Smooth muscle cell (in vitro differentiated cells): ENCODE measurements at regions not wholly inside any gene's neighbourhood (a gene's known extent, or its start where the extent isn't known, plus 50 kb on each side); places are given as distances from the start of the nearest gene placed in this dataset.

Experiments used
- DNase-seq: peaks from one replicate; lab custom pipeline; 2025; ENCODE audit not compliant: unreplicated experiment; lab: John Stamatoyannopoulos, UW
- H2AFZ ChIP-seq: fragments of 200-600 bp; sonication (generic); 2 replicates; pipeline ENCODE4 v1.6.0; 2016; ENCODE audit warnings: antibody characterized with exemption, low read depth, mild to moderate bottlenecking
- H3F3A ChIP-seq: fragments of 200-600 bp; sonication (generic); 2 replicates; pipeline ENCODE4 v1.6.0; 2017; ENCODE audit warnings: antibody characterized with exemption, low read depth
- H3K27ac ChIP-seq: fragments of 200-600 bp; sonication (generic); 2 replicates; pipeline ENCODE4 v1.5.1; 2016; ENCODE audit warnings: low read depth, mild to moderate bottlenecking
- H3K27me3 ChIP-seq: fragments of 200-600 bp; sonication (generic); 2 replicates; pipeline ENCODE4 v1.6.1; 2016; ENCODE audit warnings: low read depth, mild to moderate bottlenecking
- H3K36me3 ChIP-seq: fragments of 200-600 bp; sonication (generic); 2 replicates; pipeline ENCODE4 v1.5.1; 2016; ENCODE audit warnings: low read depth
- H3K4me1 ChIP-seq: fragments of 200-600 bp; sonication (generic); 2 replicates; pipeline ENCODE4 v1.5.1; 2016; ENCODE audit warnings: low read depth
- H3K4me2 ChIP-seq: fragments of 200-600 bp; sonication (generic); 2 replicates; pipeline ENCODE4 v1.6.0; 2016; ENCODE audit warnings: mild to moderate bottlenecking
- H3K4me3 ChIP-seq: fragments of 200-600 bp; sonication (generic); 2 replicates; pipeline ENCODE4 v1.5.1; 2016; ENCODE audit warnings: mild to moderate bottlenecking
- H3K79me2 ChIP-seq: fragments of 200-600 bp; sonication (generic); 2 replicates; pipeline ENCODE4 v1.6.0; 2016; ENCODE audit warnings: low read depth, mild to moderate bottlenecking
- H3K9ac ChIP-seq: fragments of 200-600 bp; sonication (generic); 2 replicates; pipeline ENCODE4 v1.6.0; 2016; ENCODE audit warnings: low read depth
- H3K9me3 ChIP-seq: fragments of 200-600 bp; sonication (generic); replicated peaks from 2 replicates; pipeline ENCODE4 v1.5.1; 2016; ENCODE audit warnings: low read depth
- H4K20me1 ChIP-seq: fragments of 200-600 bp; sonication (generic); 2 replicates; pipeline ENCODE4 v1.6.0; 2016; ENCODE audit warnings: low read depth
- WGBS: methylation state at CpG from one replicate; pipeline ENCODE4 v1.1.7; 2016; ENCODE audit warnings: low lambda C conversion rate; 5-methylcytosine and 5-hydroxymethylcytosine counted together
- TF ChIP-seq, protein P1 (sequence below): fragments of 200-600 bp; sonication (generic); IDR thresholded peaks from 2 replicates; pipeline ENCODE4 v1.5.1; 2017; ENCODE audit warnings: borderline replicate concordance, mild to moderate bottlenecking, antibody characterized with exemption; ENCODE audit not compliant: insufficient read depth, poor library complexity, severe bottlenecking

GRCh38 chr9:19623941-19624340 is 164.9 kb downstream of the SLC24A2 start:
- no peaks in the 10 kb centered on the region for H3K36me3 ChIP-seq
- H3K4me2 ChIP-seq = no peak overlapping the region
- no peaks in the 10 kb centered on the region for H3K79me2 ChIP-seq
- no peak overlapping the region for H3K4me3 ChIP-seq
- H3K9me3 ChIP-seq = no peaks in the 10 kb centered on the region
- TF ChIP-seq, protein P1, sequence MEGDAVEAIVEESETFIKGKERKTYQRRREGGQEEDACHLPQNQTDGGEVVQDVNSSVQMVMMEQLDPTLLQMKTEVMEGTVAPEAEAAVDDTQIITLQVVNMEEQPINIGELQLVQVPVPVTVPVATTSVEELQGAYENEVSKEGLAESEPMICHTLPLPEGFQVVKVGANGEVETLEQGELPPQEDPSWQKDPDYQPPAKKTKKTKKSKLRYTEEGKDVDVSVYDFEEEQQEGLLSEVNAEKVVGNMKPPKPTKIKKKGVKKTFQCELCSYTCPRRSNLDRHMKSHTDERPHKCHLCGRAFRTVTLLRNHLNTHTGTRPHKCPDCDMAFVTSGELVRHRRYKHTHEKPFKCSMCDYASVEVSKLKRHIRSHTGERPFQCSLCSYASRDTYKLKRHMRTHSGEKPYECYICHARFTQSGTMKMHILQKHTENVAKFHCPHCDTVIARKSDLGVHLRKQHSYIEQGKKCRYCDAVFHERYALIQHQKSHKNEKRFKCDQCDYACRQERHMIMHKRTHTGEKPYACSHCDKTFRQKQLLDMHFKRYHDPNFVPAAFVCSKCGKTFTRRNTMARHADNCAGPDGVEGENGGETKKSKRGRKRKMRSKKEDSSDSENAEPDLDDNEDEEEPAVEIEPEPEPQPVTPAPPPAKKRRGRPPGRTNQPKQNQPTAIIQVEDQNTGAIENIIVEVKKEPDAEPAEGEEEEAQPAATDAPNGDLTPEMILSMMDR = no peak
- no peak overlapping the region for H3K27ac ChIP-seq
- no peak overlapping the region for H2AFZ ChIP-seq
- H3K4me1 ChIP-seq = no peaks in the 10 kb centered on the region
- H3K9ac ChIP-seq = no peak overlapping the region
- DNase-seq = no peak
- peaks cover 4% of the 10 kb centered on the region for H3K27me3 ChIP-seq
- no peaks in the 10 kb centered on the region for H3F3A ChIP-seq
- 72% methylated on average over 4 of the region's 4 CpGs for WGBS
- H4K20me1 ChIP-seq = no peaks in the 10 kb centered on the region

DNA sequence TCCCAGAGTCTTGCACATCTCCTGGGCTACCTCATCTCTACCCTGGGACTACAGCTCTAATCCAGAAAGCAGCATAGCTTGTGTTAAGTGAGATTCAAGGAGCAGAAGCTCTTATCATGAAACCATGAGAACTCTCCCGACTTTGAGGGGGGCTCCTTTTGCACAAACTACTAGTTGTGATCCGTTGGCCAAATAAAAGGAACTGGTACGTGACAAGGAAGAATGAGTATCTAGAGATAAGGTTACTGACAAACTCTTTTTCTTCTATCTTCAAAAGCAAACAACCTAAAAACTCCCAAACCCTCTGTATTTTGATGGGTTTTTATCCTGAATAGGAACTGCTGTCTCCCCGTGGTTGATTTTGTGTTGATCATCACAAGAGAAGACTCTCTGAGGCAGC is 168.5 kb downstream of the SLC24A2 start:
- 72% methylated on average over 4 of the region's 4 CpGs for WGBS
- TF ChIP-seq, protein P1 = no peak
- DNase-seq = no peak
- no peaks in the 10 kb centered on the region for H3K79me2 ChIP-seq
- H3K9ac ChIP-seq = no peak overlapping the region
- H3K4me2 ChIP-seq = no peak overlapping the region
- no peaks in the 10 kb centered on the region for H3K4me1 ChIP-seq
- no peak overlapping the region for H2AFZ ChIP-seq
- no peaks in the 10 kb centered on the region for H3K9me3 ChIP-seq
- no peak overlapping the region for H3K4me3 ChIP-seq
- H3K36me3 ChIP-seq = no peaks in the 10 kb centered on the region
- peaks cover 4% of the 10 kb centered on the region for H3K27me3 ChIP-seq
- no peaks in the 10 kb centered on the region for H4K20me1 ChIP-seq
- no peaks in the 10 kb centered on the region for H3F3A ChIP-seq
- H3K27ac ChIP-seq = no peak overlapping the region

- H3K79me2 ChIP-seq = no peaks in the 10 kb centered on the region
- H3K9ac ChIP-seq = no peak overlapping the region
- no peaks in the 10 kb centered on the region for H4K20me1 ChIP-seq
- H3K36me3 ChIP-seq = no peaks in the 10 kb centered on the region
- H3K27ac ChIP-seq = no peak overlapping the region
- no peak overlapping the region for H3K4me2 ChIP-seq
- no peaks in the 10 kb centered on the region for H3K9me3 ChIP-seq
- TF ChIP-seq, protein P1 = no peak
- no peaks in the 10 kb centered on the region for H3K4me1 ChIP-seq
- no peak overlapping the region for H2AFZ ChIP-seq
- H3K4me3 ChIP-seq = no peak overlapping the region
- H3K27me3 ChIP-seq = peaks cover 4% of the 10 kb centered on the region
- H3F3A ChIP-seq = no peaks in the 10 kb centered on the region
- no peak for DNase-seq
- 78% methylated on average over 7 of the region's 7 CpGs for WGBS
Measured at GRCh38 chr9:19619221-19619620, 169.6 kb downstream of the SLC24A2 start.

DNA sequence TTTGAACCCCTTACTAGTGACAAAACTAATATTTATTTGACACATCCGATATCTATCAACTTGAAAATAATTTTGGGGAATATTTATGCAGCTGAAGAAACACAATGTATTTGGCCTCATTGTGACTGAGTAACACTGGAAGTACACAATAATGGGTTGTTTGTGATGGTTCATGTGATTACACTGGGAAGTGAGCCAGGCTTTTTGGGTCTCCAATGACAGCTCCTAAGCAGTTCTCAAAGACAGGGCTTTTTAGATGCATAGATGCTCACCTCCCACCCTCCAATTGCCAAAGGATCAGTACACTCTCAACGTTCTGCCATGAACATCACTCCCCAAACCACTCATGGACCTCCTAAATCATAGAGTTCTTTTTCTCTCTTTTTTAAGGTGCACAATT is 170.0 kb downstream of the SLC24A2 start:
- H3K4me1 ChIP-seq = no peaks in the 10 kb centered on the region
- TF ChIP-seq, protein P1 = no peak
- no peak for DNase-seq
- H3F3A ChIP-seq = no peaks in the 10 kb centered on the region
- H3K79me2 ChIP-seq = no peaks in the 10 kb centered on the region
- WGBS = 87% methylated on average over 2 of the region's 2 CpGs
- H3K27ac ChIP-seq = no peak overlapping the region
- no peaks in the 10 kb centered on the region for H4K20me1 ChIP-seq
- H3K4me3 ChIP-seq = no peak overlapping the region
- H3K9ac ChIP-seq = no peak overlapping the region
- H3K36me3 ChIP-seq = no peaks in the 10 kb centered on the region
- no peaks in the 10 kb centered on the region for H3K9me3 ChIP-seq
- peaks cover 4% of the 10 kb centered on the region for H3K27me3 ChIP-seq
- H2AFZ ChIP-seq = no peak overlapping the region
- no peak overlapping the region for H3K4me2 ChIP-seq
